NB4 (cell line): ENCODE measurements at regions not wholly inside any gene's neighbourhood (a gene's known extent, or its start where the extent isn't known, plus 50 kb on each side); places are given as distances from the start of the nearest gene placed in this dataset.

Experiments used
- MYC ChIP-seq: IDR thresholded peaks from 2 replicates; pipeline ENCODE4 v1.6.1; 2011; ENCODE audit warnings: low read depth, low read length
- POLR2A ChIP-seq: IDR thresholded peaks from 2 replicates; pipeline ENCODE4 v1.6.1; 2011; ENCODE audit warnings: mild to moderate bottlenecking; ENCODE audit not compliant: insufficient read length; ENCODE audit errors: extremely low read depth
- TF ChIP-seq, protein P1 (sequence below): IDR thresholded peaks from one replicate; pipeline ENCODE4 v1.5.1; 2012; ENCODE audit warnings: low read depth, low read length
- TF ChIP-seq, protein P2 (sequence below): IDR thresholded peaks from 2 replicates; pipeline ENCODE4 v1.6.1; 2011; ENCODE audit warnings: low read depth, low read length

DNA sequence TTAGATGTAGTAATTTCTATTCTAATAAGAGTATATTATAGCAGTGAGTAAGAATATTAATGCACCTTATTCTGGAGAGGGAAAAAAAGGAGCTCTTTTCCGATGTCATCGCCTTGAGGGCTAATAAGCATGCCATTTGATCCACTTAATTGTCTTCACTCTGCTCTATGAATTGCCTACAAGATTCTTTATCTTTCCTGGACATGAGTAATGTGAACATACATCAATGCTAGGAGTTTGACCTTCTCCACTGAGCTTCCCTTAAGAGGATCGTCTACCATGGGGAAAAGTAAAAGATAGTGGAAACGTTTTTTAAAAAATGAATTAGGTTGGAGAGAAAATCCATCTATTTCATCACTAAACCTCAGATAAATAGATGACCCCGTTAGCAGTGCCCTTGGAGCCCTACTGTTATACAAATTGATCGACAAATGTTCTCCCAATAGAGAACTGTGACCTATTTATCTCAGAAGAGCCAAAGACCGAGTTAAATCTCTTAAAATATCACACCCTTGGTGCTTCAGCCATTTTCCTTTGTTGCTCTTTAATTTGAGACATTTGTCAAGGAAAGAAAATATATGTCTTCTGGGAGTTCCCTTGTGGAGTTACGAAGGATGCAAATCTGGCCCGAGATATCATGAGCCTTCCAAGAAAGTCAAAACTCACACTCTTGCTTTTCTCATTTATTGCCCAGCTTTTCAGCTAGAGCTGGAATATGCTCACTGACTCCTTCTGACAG, 898.5 kb downstream of the KCNJ2 start:
- TF ChIP-seq, protein P1, sequence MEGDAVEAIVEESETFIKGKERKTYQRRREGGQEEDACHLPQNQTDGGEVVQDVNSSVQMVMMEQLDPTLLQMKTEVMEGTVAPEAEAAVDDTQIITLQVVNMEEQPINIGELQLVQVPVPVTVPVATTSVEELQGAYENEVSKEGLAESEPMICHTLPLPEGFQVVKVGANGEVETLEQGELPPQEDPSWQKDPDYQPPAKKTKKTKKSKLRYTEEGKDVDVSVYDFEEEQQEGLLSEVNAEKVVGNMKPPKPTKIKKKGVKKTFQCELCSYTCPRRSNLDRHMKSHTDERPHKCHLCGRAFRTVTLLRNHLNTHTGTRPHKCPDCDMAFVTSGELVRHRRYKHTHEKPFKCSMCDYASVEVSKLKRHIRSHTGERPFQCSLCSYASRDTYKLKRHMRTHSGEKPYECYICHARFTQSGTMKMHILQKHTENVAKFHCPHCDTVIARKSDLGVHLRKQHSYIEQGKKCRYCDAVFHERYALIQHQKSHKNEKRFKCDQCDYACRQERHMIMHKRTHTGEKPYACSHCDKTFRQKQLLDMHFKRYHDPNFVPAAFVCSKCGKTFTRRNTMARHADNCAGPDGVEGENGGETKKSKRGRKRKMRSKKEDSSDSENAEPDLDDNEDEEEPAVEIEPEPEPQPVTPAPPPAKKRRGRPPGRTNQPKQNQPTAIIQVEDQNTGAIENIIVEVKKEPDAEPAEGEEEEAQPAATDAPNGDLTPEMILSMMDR, result no peak
- no peak for TF ChIP-seq POLR2A
- TF ChIP-seq, protein P2, sequence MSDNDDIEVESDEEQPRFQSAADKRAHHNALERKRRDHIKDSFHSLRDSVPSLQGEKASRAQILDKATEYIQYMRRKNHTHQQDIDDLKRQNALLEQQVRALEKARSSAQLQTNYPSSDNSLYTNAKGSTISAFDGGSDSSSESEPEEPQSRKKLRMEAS, result no peak
- no peak for TF ChIP-seq MYC
